ENCODE measurements at regions not wholly inside any gene's neighbourhood (a gene's known extent, or its start where the extent isn't known, plus 50 kb on each side); places are given as distances from the start of the nearest gene placed in this dataset.

DNA sequence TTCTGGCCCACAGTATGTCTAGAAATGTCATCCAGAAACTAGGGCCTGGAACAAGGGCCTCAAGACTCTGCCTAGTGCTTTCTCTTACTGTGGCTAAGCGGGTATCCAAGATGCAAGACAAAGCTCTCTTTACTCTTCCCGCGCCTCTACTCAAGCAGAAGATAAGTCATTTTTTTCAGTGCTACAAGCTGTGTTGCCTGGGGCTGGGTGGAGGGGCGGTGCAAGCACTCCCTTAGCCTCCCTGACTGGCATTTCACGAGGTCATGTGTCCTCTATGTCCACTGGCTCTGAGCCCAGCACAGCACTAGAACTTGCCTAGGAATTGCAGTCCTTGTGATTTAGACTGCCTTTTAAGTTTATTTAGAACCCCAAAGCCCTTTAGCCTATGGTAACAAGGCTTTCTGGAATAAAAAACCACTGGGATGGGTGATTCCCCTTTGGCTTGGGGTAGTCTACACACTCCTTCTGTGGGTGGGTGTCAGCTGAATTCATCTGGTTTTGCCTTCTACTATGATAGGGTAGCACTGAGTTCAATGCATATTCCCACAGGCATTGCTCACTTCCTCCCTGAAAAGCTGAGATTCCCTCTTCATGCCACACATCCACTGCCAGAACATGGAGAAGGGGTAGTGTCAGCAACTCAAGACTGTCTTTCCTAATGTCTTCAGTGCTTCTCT lies 371.8 kb upstream of the KCND2 start:
- Histone ChIP-seq H3K14ac (replicated peaks; ENCODE audit: low read depth, low read length) (no peak overlapping the region), H2AK5ac (ENCODE audit: low read depth, low read length) (no peak overlapping the region), H2BK15ac (ENCODE audit: low read depth, low read length) (no peak overlapping the region), H3K23ac (ENCODE audit: low read depth, low read length) (no peak overlapping the region), H3K18ac (ENCODE audit: low read depth, low read length) (no peak overlapping the region), H3K36me3 (ENCODE audit: control insufficient read depth, insufficient read depth, low read length) (no peaks in the 10 kb centered on the region), H3K56ac (ENCODE audit: extremely low read depth, insufficient read depth, low read length) (no peak overlapping the region), H3K4me3 (ENCODE audit: insufficient read depth, low read depth, low read length) (no peak overlapping the region), H2BK5ac (ENCODE audit: low read depth, low read length, poor library complexity, severe bottlenecking) (no peak overlapping the region), H2BK20ac (ENCODE audit: low read depth, low read length) (no peak overlapping the region), H2AFZ (replicated peaks; ENCODE audit: low read length, poor library complexity) (no peak overlapping the region), H4K8ac (ENCODE audit: low read depth in 2 of 2, low read length in 2 of 2) (no peak overlapping the region), H3K4ac (ENCODE audit: low read depth, low read length) (no peak overlapping the region), H3K27ac (ENCODE audit: insufficient read depth, low read length) (no peak overlapping the region), H4K91ac (ENCODE audit: insufficient read depth, low read depth, low read length) (no peak overlapping the region), H3K9me1 (ENCODE audit: insufficient read depth, low read length) (no peaks in the 10 kb centered on the region), H3K9me3 (ENCODE audit: control insufficient read depth, insufficient read depth, low read length) (no peaks in the 10 kb centered on the region), H3K79me1 (ENCODE audit: low read depth in 1 of 2, low read length in 2 of 2) (no peaks in the 10 kb centered on the region), H2BK120ac (ENCODE audit: low read depth, low read length) (no peak overlapping the region), H3K4me1 (ENCODE audit: control insufficient read depth, insufficient read depth, low read length) (no peaks in the 10 kb centered on the region), H4K20me1 (ENCODE audit: insufficient read depth, low read length) (no peaks in the 10 kb centered on the region), H2AK9ac (replicated peaks; ENCODE audit: low read depth, low read length, poor library complexity) (no peak overlapping the region), H4K5ac (ENCODE audit: low read depth, low read length) (no peak overlapping the region), H3K9ac (ENCODE audit: low read depth, low read length) (no peak overlapping the region), H3K4me2 (ENCODE audit: low read depth, low read length) (no peak overlapping the region), H3K27me3 (ENCODE audit: control insufficient read depth, insufficient read depth, low read length) (no peaks in the 10 kb centered on the region)
- dilution Hi-C loops (cut with HindIII; ENCODE audit: low sequenced_read_pairs, unreplicated experiment) (no loop called here), in situ Hi-C loops (cut with MboI; ENCODE audit: low sequenced_read_pairs) (no loop called here), intact Hi-C loops (cut with micrococcal nuclease) (no loop called here)
- no CpG with 5 or more reads among the region's 5 CpGs for WGBS, 2 experiments (ENCODE audit: extremely low coverage in 2 of 2, insufficient read length in 1 of 2)
- POLR2A ChIA-PET (ENCODE audit: unreplicated experiment), result no interaction called here
- ATAC-seq (ENCODE audit: low read depth) (no peak), DNase-seq (no peak)
- TF ChIP-seq MAFK (IDR thresholded peaks at IDR 0.05; ENCODE audit: low read depth, low read length) (no peak), RFX5 (IDR thresholded peaks at IDR 0.05; ENCODE audit: low read depth, low read length) (no peak), CEBPB (IDR thresholded peaks at IDR 0.05; ENCODE audit: low read depth, low read length) (no peak), FOS (IDR thresholded peaks at IDR 0.05; ENCODE audit: low read depth, low read length) (no peak), MXI1 (IDR thresholded peaks at IDR 0.05; ENCODE audit: borderline replicate concordance, low read depth, low read length) (no peak), BHLHE40 (IDR thresholded peaks at IDR 0.05; ENCODE audit: low read depth, low read length) (no peak)
- TF ChIP-seq, protein P1, sequence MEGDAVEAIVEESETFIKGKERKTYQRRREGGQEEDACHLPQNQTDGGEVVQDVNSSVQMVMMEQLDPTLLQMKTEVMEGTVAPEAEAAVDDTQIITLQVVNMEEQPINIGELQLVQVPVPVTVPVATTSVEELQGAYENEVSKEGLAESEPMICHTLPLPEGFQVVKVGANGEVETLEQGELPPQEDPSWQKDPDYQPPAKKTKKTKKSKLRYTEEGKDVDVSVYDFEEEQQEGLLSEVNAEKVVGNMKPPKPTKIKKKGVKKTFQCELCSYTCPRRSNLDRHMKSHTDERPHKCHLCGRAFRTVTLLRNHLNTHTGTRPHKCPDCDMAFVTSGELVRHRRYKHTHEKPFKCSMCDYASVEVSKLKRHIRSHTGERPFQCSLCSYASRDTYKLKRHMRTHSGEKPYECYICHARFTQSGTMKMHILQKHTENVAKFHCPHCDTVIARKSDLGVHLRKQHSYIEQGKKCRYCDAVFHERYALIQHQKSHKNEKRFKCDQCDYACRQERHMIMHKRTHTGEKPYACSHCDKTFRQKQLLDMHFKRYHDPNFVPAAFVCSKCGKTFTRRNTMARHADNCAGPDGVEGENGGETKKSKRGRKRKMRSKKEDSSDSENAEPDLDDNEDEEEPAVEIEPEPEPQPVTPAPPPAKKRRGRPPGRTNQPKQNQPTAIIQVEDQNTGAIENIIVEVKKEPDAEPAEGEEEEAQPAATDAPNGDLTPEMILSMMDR (conservative IDR thresholded peaks at IDR 0.05; ENCODE audit: low read depth, low read length), result no peak
- TF ChIP-seq, protein P2, sequence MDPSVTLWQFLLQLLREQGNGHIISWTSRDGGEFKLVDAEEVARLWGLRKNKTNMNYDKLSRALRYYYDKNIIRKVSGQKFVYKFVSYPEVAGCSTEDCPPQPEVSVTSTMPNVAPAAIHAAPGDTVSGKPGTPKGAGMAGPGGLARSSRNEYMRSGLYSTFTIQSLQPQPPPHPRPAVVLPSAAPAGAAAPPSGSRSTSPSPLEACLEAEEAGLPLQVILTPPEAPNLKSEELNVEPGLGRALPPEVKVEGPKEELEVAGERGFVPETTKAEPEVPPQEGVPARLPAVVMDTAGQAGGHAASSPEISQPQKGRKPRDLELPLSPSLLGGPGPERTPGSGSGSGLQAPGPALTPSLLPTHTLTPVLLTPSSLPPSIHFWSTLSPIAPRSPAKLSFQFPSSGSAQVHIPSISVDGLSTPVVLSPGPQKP (IDR thresholded peaks at IDR 0.05; ENCODE audit: borderline replicate concordance, low read depth, low read length), result no peak
- CTCF ChIA-PET, result interaction anchor here (0.8 kb wide), 1 partner anchor 438 kb away, joined by 3 read pairs; no protein-coding TSS in a partner anchor
- BruUV-seq (replicated peaks), result no TSS peak

All from IMR-90 (cell line).